ENCODE measurements at regions not wholly inside any gene's neighbourhood (a gene's known extent, or its start where the extent isn't known, plus 50 kb on each side); places are given as distances from the start of the nearest gene placed in this dataset.
"Not testable (repeated sequence)": the region's sequence is repeated elsewhere in the genome, so short reads cannot be mapped to it uniquely, and the experiment has no call there.

DNA sequence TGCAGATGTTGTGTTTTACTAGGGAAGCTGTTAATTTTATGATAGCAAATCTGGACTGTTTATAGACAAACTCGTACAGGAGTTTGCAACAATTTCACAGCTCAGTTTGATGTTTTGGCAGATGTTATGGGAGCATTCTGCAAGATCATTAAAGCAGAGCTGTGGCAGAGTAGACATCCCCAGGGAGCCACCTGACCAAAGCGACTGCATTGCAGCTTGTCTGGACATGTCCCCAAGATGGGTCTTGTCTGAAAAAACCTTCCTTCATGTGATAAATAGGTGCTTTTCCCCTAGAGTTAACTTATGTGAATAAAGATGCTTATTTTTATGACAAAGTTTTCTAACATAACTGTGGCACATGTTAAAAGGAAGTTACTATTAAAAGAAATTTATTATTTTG lies 91.2 kb upstream of the GPR141 start:
- TF ChIP-seq, protein P1, sequence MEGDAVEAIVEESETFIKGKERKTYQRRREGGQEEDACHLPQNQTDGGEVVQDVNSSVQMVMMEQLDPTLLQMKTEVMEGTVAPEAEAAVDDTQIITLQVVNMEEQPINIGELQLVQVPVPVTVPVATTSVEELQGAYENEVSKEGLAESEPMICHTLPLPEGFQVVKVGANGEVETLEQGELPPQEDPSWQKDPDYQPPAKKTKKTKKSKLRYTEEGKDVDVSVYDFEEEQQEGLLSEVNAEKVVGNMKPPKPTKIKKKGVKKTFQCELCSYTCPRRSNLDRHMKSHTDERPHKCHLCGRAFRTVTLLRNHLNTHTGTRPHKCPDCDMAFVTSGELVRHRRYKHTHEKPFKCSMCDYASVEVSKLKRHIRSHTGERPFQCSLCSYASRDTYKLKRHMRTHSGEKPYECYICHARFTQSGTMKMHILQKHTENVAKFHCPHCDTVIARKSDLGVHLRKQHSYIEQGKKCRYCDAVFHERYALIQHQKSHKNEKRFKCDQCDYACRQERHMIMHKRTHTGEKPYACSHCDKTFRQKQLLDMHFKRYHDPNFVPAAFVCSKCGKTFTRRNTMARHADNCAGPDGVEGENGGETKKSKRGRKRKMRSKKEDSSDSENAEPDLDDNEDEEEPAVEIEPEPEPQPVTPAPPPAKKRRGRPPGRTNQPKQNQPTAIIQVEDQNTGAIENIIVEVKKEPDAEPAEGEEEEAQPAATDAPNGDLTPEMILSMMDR (IDR thresholded peaks at IDR 0.05; ENCODE audit: low read depth, low read length): no peak
- no peak for TF ChIP-seq POLR2A (IDR thresholded peaks at IDR 0.05; ENCODE audit: extremely low read depth, insufficient read length)
- TF ChIP-seq MYC (IDR thresholded peaks at IDR 0.05; ENCODE audit: low read depth, low read length): no peak
- no peak for TF ChIP-seq MAX (IDR thresholded peaks at IDR 0.05; ENCODE audit: low read depth, low read length)
- no peak for DNase-seq (ENCODE audit: low read depth)
- H3K4me3 ChIP-seq (ENCODE audit: low read depth, low read length): no peak overlapping the region

- no peak overlapping the region for H3K4me3 ChIP-seq (ENCODE audit: low read depth, low read length)
- TF ChIP-seq MAX (IDR thresholded peaks at IDR 0.05; ENCODE audit: low read depth, low read length): no peak
- no peak for TF ChIP-seq MYC (IDR thresholded peaks at IDR 0.05; ENCODE audit: low read depth, low read length)
- TF ChIP-seq POLR2A (IDR thresholded peaks at IDR 0.05; ENCODE audit: extremely low read depth, insufficient read length): no peak
- TF ChIP-seq, protein P1 (IDR thresholded peaks at IDR 0.05; ENCODE audit: low read depth, low read length): no peak
- no peak for DNase-seq (ENCODE audit: low read depth)
These were observed 89.0 kb upstream of the GPR141 start for GRCh38 chr7:37594602-37595001.

- TF ChIP-seq, protein P1 (IDR thresholded peaks at IDR 0.05; ENCODE audit: low read depth, low read length): no peak
- no peak for TF ChIP-seq MYC (IDR thresholded peaks at IDR 0.05; ENCODE audit: low read depth, low read length)
- no peak for TF ChIP-seq POLR2A (IDR thresholded peaks at IDR 0.05; ENCODE audit: extremely low read depth, insufficient read length)
- no peak for TF ChIP-seq MAX (IDR thresholded peaks at IDR 0.05; ENCODE audit: low read depth, low read length)
- no peak overlapping the region for H3K4me3 ChIP-seq (ENCODE audit: low read depth, low read length)
- no peak for DNase-seq (ENCODE audit: low read depth)
These were observed 84.7 kb upstream of the GPR141 start for GRCh38 chr7:37598824-37599223.

- DNase-seq (ENCODE audit: low read depth): no peak
- H3K4me3 ChIP-seq (ENCODE audit: low read depth, low read length): no peak overlapping the region
- TF ChIP-seq MAX (IDR thresholded peaks at IDR 0.05; ENCODE audit: low read depth, low read length): no peak
- no peak for TF ChIP-seq POLR2A (IDR thresholded peaks at IDR 0.05; ENCODE audit: extremely low read depth, insufficient read length)
- TF ChIP-seq, protein P1 (IDR thresholded peaks at IDR 0.05; ENCODE audit: low read depth, low read length): no peak
- no peak for TF ChIP-seq MYC (IDR thresholded peaks at IDR 0.05; ENCODE audit: low read depth, low read length)
These were observed 82.2 kb upstream of the GPR141 start for GRCh38 chr7:37601321-37601720.

DNA sequence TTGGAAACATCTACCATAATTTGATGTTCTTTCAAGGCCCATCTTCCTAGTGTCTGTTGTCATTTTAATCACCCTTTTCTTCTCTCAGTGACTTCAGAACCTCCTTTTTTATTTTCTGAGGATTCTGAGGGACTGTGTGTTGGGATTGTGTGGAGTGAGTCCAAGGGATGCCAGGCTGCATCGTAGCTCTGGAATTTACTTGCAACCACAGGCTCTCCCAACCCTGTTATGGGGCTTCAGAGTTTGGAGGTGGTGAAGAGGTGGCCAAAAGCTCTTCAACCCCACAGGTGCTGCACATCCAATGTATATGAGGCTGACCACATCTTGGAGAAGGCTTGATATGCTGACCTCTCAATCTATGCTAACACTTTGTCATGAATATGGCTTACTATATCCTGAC lies 79.5 kb upstream of the GPR141 start:
- no peak overlapping the region for H3K4me3 ChIP-seq (ENCODE audit: low read depth, low read length)
- TF ChIP-seq MYC (IDR thresholded peaks at IDR 0.05; ENCODE audit: low read depth, low read length): no peak
- TF ChIP-seq, protein P1 (IDR thresholded peaks at IDR 0.05; ENCODE audit: low read depth, low read length): no peak
- no peak for TF ChIP-seq MAX (IDR thresholded peaks at IDR 0.05; ENCODE audit: low read depth, low read length)
- TF ChIP-seq POLR2A (IDR thresholded peaks at IDR 0.05; ENCODE audit: extremely low read depth, insufficient read length): no peak
- DNase-seq (ENCODE audit: low read depth): no peak

- DNase-seq (ENCODE audit: low read depth); H3K4me3 ChIP-seq (ENCODE audit: low read depth, low read length): not testable (repeated sequence)
These were observed 66.2 kb upstream of the GPR141 start for GRCh38 chr7:37617406-37617805.

Measured in NB4 (cell line).